ENCODE measurements at regions not wholly inside any gene's neighbourhood (a gene's known extent, or its start where the extent isn't known, plus 50 kb on each side); places are given as distances from the start of the nearest gene placed in this dataset.
"Not testable (repeated sequence)": the region's sequence is repeated elsewhere in the genome, so short reads cannot be mapped to it uniquely, and the experiment has no call there.

- no peak for DNase-seq
Observed at GRCh38 chr20:47970282-47970903, 185.1 kb upstream of the SULF2 start.

GRCh38 chr20:47969426-47969825, 184.1 kb upstream of the SULF2 start:
- no peak for DNase-seq

GRCh38 chr20:47968541-47969310, 183.4 kb upstream of the SULF2 start:
- no peak for DNase-seq

- DNase-seq, result no peak
Observed at GRCh38 chr20:47964149-47964548, 178.9 kb upstream of the SULF2 start.

GRCh38 chr20:47963022-47963421, 177.7 kb upstream of the SULF2 start:
- peak; percentile 4 for DNase-seq

GRCh38 chr20:47962286-47962963, 177.1 kb upstream of the SULF2 start:
- DNase-seq, result no peak

GRCh38 chr20:47960769-47961541, 175.7 kb upstream of the SULF2 start:
- no peak for DNase-seq

GRCh38 chr20:47960277-47960676, 175.0 kb upstream of the SULF2 start:
- DNase-seq, result no peak

GRCh38 chr20:47957989-47958801, 172.9 kb upstream of the SULF2 start:
- not testable (repeated sequence) for DNase-seq

- DNase-seq, result no peak
Observed at GRCh38 chr20:47957135-47957534, 171.9 kb upstream of the SULF2 start.

GRCh38 chr20:47956268-47956995, 171.2 kb upstream of the SULF2 start:
- DNase-seq, result no peak

- no peak for DNase-seq
Observed at GRCh38 chr20:47953471-47953870, 168.2 kb upstream of the SULF2 start.

GRCh38 chr20:47952023-47952564, 166.8 kb upstream of the SULF2 start:
- no peak for DNase-seq

GRCh38 chr20:47951521-47951971, 166.3 kb upstream of the SULF2 start:
- DNase-seq, result no peak

GRCh38 chr20:47950913-47951283, 165.6 kb upstream of the SULF2 start:
- DNase-seq, result no peak

GRCh38 chr20:47950124-47950912, 165.0 kb upstream of the SULF2 start:
- peak; percentile 12 for DNase-seq

GRCh38 chr20:47949230-47949629, 163.9 kb upstream of the SULF2 start:
- no peak for DNase-seq

- DNase-seq, result no peak
Observed at GRCh38 chr20:47944682-47945081, 159.4 kb upstream of the SULF2 start.

GRCh38 chr20:47941869-47942268, 156.6 kb upstream of the SULF2 start:
- no peak for DNase-seq

- DNase-seq, result no peak
Observed at GRCh38 chr20:47940101-47940813, 155.0 kb upstream of the SULF2 start.
